ENCODE measurements at regions not wholly inside any gene's neighbourhood (a gene's known extent, or its start where the extent isn't known, plus 50 kb on each side); places are given as distances from the start of the nearest gene placed in this dataset.
A peak's percentile ranks its signal among the peaks of the same experiment; 100 is the strongest.
"Not testable (repeated sequence)": the region's sequence is repeated elsewhere in the genome, so short reads cannot be mapped to it uniquely, and the experiment has no call there.

DNA sequence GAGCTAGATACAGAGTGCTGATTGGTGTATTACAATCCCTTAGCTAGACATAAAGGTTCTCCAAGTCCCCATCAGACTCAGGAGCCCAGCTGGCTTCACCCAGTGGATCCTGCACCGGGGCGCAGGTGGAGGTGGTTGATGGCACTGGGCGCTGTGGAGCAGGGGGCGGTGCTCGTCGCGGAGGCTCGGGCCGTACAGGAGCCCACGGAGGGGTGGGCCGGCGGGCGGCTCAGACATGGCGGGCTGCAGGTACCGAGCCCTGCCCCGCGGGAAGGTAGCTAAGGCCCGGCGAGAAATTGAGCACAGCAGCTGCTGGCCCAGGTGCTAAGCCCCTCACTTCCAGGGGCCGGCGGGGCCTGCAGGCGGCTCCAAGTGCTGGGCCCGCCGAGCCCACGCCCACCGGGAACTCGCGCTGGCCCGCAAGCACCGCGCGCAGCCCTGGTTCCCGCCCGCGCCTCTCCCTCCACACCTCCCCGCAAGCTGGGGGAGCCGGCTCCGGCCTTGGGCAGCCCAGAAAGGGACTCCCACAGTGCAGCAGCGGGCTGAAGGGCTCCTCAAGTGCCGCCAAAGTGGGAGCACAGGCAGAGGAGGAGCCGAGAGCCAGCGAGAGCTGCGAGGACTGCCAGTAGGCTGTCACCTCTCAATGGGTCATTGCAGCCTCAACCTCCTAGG lies 96.4 kb upstream of the MYO10 start:
- DNase-seq (ENCODE audit: low read depth in 4 of 4, low spot score in 2 of 4), result not testable (repeated sequence)

DNA sequence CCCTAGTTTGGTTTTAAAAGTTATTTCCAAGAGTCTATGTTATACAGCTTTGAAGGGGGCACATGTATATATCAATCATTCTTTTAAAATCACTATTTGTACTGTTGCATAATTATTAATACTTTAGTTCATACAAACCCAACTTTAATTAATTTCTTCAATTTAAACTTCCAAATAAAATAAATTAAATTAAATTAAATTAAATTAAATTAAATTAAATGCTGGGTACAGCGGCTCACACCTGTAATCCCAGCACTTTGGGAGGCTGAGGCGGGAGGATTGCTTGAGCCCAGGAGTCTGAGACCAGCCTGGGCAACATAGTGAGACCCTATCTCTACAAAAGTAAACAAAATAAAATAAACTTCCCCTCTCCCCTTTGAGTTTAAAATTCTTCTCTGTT lies 98.9 kb upstream of the MYO10 start:
- DNase-seq (ENCODE audit: low read depth in 4 of 4, low spot score in 2 of 4), result not testable (repeated sequence)

DNA sequence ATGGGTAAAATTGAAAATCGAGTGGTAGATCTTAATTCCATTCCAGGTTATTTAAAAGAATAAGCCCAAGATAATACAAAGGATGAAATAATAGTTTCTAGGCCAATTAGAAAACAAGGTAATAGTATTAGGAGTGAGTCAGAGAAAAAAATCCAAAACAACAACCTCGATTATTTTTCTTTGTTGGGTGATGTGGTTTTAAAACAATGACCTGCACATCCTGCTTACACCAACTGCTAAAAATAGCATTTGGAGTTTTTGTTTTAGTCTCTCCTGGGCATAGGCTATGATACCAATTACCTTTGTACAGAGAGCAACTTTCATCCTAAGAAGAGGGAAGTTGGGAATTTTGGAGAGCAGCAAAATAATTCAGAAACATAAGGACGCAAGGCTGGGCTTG lies 101.7 kb upstream of the MYO10 start:
- no peak for DNase-seq (ENCODE audit: low read depth in 4 of 4, low spot score in 2 of 4)

DNA sequence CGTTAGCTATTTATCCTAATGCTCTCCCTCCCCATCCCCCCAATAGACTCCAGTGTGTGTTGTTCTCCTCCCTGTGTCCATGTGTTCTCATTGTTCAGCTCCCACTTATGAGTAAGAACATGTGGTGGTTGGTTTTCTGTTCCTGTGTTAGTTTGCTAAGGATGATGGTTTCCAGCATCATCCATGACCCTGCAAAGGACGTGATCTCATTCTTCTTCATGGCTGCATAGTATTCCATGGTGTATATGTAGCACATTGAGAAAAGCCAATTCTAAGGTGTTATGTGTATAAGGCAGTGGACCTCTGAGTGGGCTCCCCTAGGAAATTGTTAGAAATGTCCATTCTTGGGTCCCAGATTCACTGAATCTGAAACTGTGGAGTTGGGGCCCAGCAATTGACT lies 103.1 kb upstream of the MYO10 start:
- no peak for DNase-seq (ENCODE audit: low read depth in 4 of 4, low spot score in 2 of 4)

- DNase-seq (ENCODE audit: low read depth in 4 of 4, low spot score in 2 of 4), result no peak
Measured at GRCh38 chr5:17042041-17042440, 106.0 kb upstream of the MYO10 start.

DNA sequence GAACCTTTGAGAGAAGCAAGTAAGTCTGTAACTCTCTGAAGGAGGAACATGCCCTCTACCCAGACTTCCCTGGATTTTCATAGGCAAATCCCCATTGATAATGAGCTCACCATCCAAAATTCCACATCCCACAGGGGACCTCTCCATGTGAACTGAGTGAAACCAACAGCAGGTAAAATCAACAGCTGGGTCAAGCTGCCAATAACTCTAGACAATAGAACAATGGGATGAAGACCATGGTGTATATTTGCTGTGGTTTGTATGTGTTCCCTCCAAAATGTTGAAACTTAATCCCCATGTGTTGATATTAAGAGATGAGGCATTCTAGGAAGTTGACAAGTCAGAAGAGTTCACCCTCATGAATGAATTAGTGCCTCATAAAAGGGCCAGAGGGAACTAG lies 110.2 kb upstream of the MYO10 start:
- no peak for DNase-seq (ENCODE audit: low read depth in 4 of 4, low spot score in 2 of 4)

DNA sequence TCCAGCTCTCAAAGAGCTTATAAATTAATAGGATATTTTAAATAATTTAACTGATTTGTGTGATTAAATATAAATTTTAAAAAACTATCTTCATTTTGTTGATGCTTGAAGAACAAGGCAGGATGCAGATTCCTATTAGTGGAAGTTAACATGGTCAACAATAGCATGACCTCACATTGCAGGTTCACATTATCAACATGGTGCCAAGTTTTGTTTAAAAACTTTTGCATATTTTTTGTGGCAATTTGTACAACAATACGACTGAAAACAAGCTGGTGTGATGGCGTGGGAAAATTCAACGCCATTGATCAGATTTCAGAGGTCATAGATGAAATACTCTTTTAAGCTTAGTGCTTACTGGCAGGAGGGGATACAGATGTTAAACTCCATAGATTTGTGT lies 114.1 kb upstream of the MYO10 start:
- no peak for DNase-seq (ENCODE audit: low read depth in 4 of 4, low spot score in 2 of 4)

GRCh38 chr5:17054911-17055310 lies 118.8 kb upstream of the MYO10 start:
- DNase-seq (ENCODE audit: low read depth in 4 of 4, low spot score in 2 of 4), result no peak

DNA sequence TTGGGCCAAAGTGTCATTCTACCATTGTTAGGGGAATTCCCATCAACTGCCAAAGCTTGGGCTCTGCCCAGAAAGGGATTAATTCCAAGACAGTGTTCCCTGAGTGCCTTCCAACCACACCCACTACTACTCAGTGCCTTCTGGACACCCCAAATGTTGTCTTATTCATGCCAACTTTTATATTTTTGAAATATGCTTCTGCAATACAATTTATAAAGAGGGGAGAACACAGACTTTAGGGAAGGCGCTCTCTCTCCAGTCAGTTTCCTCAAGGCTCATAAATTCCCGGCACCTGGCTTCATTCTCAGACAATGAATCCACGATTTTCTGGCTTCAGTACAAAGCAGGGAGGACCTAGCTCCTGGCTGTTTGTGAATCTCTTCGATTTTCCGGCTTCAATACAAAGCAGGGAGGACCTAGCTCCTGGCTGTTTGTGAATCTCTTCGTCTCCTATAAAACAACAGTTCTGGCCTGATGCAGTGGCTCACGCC lies 120.1 kb upstream of the MYO10 start:
- DNase-seq (ENCODE audit: low read depth in 4 of 4, low spot score in 2 of 4), result no peak

DNA sequence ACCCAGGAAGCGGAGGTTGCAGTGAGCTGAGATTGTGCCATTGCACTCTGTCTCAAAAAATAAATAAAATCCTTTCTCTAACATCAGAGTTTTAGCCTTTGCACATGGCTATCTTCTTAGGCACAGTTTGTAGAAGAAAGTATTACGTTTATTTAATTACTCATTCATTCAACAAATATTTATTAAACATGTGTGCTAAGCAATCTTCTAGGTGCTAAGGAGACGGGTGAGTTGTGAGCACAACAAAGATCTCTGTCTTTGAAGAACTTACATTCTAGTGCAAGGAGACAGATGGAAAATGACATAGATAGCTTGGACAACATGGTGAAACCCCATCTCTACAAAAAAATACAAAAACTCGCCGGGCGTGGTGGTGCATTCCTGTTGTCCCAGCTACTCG lies 122.3 kb upstream of the MYO10 start:
- no peak for DNase-seq (ENCODE audit: low read depth in 4 of 4, low spot score in 2 of 4)

DNA sequence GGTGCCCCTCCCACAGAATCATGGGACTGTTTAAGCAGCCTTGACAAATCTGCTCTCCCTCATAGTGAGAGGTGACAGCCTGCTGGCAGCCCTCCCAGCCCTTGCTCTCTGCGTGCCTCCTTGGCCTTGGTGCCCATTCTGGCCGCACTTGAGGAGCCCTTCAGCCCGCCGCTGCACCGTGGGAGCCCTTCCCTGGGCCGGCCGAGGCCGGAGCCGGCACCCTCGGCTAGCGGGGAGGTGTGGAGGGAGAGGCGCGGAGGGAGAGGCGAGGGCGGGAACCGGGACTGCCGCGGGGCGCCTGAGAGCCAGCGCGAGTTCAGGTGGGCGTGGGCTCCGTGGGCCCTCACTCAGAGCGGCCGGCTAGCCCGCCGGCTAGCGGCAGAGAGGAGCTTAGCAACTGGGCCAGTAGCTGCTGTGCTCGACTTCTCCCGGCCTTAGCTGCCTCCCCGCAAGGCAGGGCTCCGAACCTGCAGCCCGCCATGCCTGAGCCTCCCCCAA lies 125.9 kb upstream of the MYO10 start:
- no peak for DNase-seq (ENCODE audit: low read depth in 4 of 4, low spot score in 2 of 4)

- DNase-seq (ENCODE audit: low read depth in 4 of 4, low spot score in 2 of 4), result not testable (repeated sequence)
Measured at GRCh38 chr5:17062741-17063140, 126.7 kb upstream of the MYO10 start.

- DNase-seq (ENCODE audit: low read depth in 4 of 4, low spot score in 2 of 4), result no peak
Measured at GRCh38 chr5:17064241-17064640, 128.2 kb upstream of the MYO10 start.

DNA sequence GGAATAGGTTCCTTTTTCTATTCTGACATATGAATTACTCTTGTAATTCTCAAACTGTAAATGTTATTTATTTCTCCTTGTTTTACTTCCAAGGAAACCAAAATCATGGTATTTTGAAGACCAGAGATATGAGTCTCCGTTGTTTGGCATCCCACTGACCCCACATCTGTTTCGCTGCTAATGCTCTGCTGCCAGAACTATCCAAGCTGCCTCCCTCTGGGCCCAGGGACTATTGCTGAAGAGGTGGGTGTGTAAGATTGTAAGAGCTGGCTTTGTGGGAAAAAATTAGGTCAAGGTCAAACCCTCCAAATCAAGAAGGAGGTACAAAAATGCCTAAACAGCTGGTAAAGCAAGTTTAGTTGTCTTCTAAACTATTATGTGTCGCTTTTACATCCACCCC lies 129.4 kb upstream of the MYO10 start:
- no peak for DNase-seq (ENCODE audit: low read depth in 4 of 4, low spot score in 2 of 4)

DNA sequence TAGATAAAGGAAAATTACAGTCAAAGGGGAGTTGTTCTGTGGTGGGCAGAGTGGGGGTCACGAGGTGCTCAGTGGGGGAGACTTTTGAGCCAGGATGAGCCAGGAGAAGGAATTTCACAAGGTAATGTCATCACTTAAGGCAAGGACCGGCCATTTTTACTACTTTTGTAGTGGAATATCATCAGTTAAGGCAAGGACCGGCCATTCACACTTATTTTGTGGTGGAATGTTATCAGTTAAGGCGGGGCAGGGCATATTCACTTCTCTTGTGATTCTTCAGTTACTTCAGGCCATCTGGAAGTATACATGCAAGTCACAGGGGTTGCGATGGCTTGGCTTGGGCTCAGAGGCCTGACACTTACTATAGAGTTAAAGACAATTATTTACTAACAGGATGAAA lies 129.9 kb upstream of the MYO10 start:
- not testable (repeated sequence) for DNase-seq (ENCODE audit: low read depth in 4 of 4, low spot score in 2 of 4)

GRCh38 chr5:17067657-17068392 lies 131.7 kb upstream of the MYO10 start:
- DNase-seq (ENCODE audit: low read depth in 4 of 4, low spot score in 2 of 4), result no peak

- DNase-seq (ENCODE audit: low read depth in 4 of 4, low spot score in 2 of 4), result peak in 1 of 4 donors; percentile 69
Measured at GRCh38 chr5:17069995-17070511, 134.0 kb upstream of the MYO10 start.

GRCh38 chr5:17070647-17071046 lies 134.6 kb upstream of the MYO10 start:
- no peak for DNase-seq (ENCODE audit: low read depth in 4 of 4, low spot score in 2 of 4)

DNA sequence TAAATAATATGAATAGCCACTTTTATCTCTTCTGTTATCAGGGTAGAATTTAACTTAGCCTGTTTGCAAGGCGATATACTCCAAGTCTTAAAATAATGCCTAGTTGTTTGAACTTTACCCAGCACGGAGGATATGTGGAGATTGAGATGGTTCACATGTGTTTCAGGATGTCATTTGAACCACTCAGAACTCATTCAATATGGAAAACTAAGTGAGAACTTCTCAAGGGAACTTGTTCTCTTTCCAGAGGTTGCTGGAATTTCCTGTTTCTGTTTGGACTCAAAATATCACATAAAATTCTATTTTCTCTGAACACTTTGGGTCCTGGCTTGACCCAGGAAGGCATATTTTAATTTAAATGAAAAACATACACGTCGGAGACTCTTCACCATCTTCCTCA lies 139.1 kb upstream of the MYO10 start:
- no peak for DNase-seq (ENCODE audit: low read depth in 4 of 4, low spot score in 2 of 4)

GRCh38 chr5:17076272-17076671 lies 140.2 kb upstream of the MYO10 start:
- no peak for DNase-seq (ENCODE audit: low read depth in 4 of 4, low spot score in 2 of 4)

DNA sequence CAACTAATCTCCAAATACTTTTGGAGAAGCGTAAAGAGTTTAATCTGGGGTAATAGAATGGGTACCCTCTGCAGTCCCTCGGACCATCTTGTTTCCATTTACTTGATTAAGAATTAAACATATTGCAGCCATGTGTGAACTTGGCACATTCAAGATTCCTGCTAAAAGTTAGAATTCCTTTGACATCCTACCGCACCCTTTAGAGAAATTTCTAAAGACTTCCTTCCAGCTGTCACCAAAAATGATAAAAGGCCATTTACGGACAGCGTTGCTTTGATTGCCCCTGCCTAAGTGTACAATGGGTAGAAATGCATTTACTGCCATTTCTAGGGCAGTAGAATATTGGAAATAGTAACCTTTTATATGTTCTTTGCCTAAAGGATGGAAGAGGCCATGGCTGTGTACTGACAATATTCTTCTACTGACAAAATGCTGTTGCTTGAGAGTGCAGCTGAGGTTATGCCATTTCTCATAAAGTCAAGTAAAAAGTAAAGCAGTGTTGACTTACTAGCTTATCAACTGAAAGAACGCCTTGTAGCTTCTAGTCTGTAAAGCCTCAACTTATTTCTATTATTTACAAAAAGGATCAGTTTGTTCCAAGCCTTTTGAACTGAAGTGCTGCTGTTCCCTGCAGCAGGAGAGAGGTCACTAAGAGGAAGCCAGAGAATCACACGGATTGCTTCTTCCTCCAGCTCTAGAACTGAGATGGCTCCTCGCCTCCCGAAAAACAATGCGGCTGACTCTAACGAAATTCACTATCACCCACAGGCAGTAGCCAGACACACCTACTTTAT lies 139.8 kb upstream of the BASP1 start:
- DNase-seq (ENCODE audit: low read depth in 4 of 4, low spot score in 2 of 4), result no peak

Measured in left renal cortex interstitium (tissue), 4 donors.